Fibroblast of lung (primary cell): ENCODE measurements at regions not wholly inside any gene's neighbourhood (a gene's known extent, or its start where the extent isn't known, plus 50 kb on each side); places are given as distances from the start of the nearest gene placed in this dataset.
A peak's percentile ranks its signal among the peaks of the same experiment; 100 is the strongest.

Experiments used
- DNase-seq, 2 donors: peaks; one replicate each; pipeline versions ENCODE4 v3.0.0 to v3.0.0-alpha.2; 2010; ENCODE audit warnings: low read depth in 2 of 2
- H2AFZ ChIP-seq: 2 replicates; pipeline ENCODE4 v1.5.1; 2012; ENCODE audit warnings: low read length, control low read depth, inconsistent platforms
- H3K27ac ChIP-seq: 2 replicates; pipeline ENCODE4 v1.5.1; 2011; ENCODE audit warnings: low read length, control low read depth; ENCODE audit not compliant: insufficient read depth
- H3K27me3 ChIP-seq: 2 replicates; pipeline ENCODE4 v1.5.1; 2011; ENCODE audit warnings: mild to moderate bottlenecking, low read length; ENCODE audit not compliant: control insufficient read depth, insufficient read depth
- H3K36me3 ChIP-seq: 2 replicates; pipeline ENCODE4 v1.5.1; 2011; ENCODE audit warnings: low read length; ENCODE audit not compliant: control insufficient read depth, insufficient read depth
- H3K4me1 ChIP-seq: 2 replicates; pipeline ENCODE4 v1.5.1; 2011; ENCODE audit warnings: low read length; ENCODE audit not compliant: control insufficient read depth, insufficient read depth; ENCODE audit errors: extremely low read depth
- H3K4me2 ChIP-seq: 2 replicates; pipeline ENCODE4 v1.5.1; 2011; ENCODE audit warnings: low read length, control low read depth; ENCODE audit not compliant: insufficient read depth; ENCODE audit errors: extremely low read depth
- H3K4me3 ChIP-seq, 4 experiments: fragments of 200-600 bp in 1 of 4; sonication (generic) in 1 of 4; replicated peaks in 1 of 4; 2 replicates each; pipeline ENCODE4 v1.5.1; 2011 to 2016; ENCODE audit warnings: low read length in 4 of 4, low read depth in 3 of 4, mild to moderate bottlenecking in 3 of 4, control low read depth in 2 of 4, inconsistent platforms in 1 of 4, mixed read lengths in 1 of 4; ENCODE audit not compliant: insufficient read depth in 1 of 4; ENCODE audit errors: control extremely low read depth in 1 of 4
- H3K79me2 ChIP-seq: 2 replicates; pipeline ENCODE4 v1.5.1; 2012; ENCODE audit warnings: mild to moderate bottlenecking, low read length, inconsistent platforms; ENCODE audit not compliant: control insufficient read depth, insufficient read depth
- H3K9ac ChIP-seq: 2 replicates; pipeline ENCODE4 v1.5.1; 2011; ENCODE audit warnings: mild to moderate bottlenecking, low read length, control low read depth; ENCODE audit not compliant: insufficient read depth
- H3K9me3 ChIP-seq: 2 replicates; pipeline ENCODE4 v1.5.1; 2012; ENCODE audit warnings: low read depth, low read length; ENCODE audit not compliant: control insufficient read depth, insufficient read depth
- H4K20me1 ChIP-seq: 2 replicates; pipeline ENCODE4 v1.5.1; 2011; ENCODE audit warnings: low read length; ENCODE audit not compliant: control insufficient read depth, insufficient read depth; ENCODE audit errors: extremely low read depth
- EZH2 ChIP-seq: IDR thresholded peaks from 2 replicates; pipeline ENCODE4 v1.5.1; 2012; ENCODE audit warnings: low read length, control low read depth, mild to moderate bottlenecking; ENCODE audit errors: missing control alignments
- TF ChIP-seq, protein P1 (sequence below), 2 donors: IDR thresholded peaks in 1 of 2; conservative IDR thresholded peaks in 1 of 2; 1 replicate in 1 of 2; 2 replicates in 1 of 2; pipeline ENCODE4 v1.5.1; 2011 to 2012; ENCODE audit warnings: low read length in 2 of 2, control low read depth in 1 of 2, inconsistent platforms in 1 of 2, low read depth in 1 of 2, mild to moderate bottlenecking in 1 of 2

DNA sequence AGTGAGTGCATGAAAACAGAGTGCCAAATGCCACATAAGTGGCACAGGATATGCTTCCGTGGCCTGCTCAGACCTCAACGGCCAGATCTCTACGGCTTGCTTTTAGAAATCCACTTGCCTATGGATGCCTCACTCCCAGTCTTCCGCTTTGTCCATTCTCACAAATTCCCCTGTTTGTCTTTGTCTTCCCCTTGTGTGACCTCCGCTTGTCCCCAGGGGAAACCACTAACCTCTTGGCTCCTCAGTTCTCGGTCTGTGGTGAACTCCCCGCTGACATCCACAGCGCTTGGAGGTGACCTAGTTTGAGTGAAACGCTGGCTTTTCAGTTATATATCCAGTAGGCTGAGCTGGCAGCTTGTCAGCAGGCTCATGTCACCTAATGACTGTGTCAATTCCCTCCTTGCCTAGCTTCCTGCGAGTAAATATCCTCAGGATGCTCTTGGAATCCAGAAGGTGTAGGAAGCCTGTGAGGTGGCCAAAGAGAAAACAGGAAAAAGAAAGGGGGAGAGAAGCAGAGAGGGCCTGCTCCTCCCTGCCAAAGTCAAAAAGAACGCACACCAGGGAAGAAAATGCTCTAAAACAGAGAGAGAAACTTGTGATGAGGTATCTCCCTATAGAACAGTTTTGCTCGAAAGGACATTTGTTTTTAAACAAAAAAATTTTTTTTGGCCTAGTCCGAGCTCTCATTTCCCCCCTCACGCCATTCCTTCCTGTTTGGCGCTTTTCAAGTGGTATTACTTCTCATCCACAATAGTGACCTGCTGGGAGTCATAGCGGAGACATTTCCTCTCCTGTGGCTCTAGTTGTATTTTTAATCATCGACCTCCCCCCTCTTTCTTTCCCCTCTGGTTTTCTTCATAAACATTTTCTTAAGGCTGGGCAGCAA is 101.6 kb upstream of the SPRY4 start:
- peak overlapping the region; percentile 70 for H3K27ac ChIP-seq
- no peaks in the 10 kb centered on the region for H3K27me3 ChIP-seq
- TF ChIP-seq EZH2: no peak
- TF ChIP-seq, protein P1, sequence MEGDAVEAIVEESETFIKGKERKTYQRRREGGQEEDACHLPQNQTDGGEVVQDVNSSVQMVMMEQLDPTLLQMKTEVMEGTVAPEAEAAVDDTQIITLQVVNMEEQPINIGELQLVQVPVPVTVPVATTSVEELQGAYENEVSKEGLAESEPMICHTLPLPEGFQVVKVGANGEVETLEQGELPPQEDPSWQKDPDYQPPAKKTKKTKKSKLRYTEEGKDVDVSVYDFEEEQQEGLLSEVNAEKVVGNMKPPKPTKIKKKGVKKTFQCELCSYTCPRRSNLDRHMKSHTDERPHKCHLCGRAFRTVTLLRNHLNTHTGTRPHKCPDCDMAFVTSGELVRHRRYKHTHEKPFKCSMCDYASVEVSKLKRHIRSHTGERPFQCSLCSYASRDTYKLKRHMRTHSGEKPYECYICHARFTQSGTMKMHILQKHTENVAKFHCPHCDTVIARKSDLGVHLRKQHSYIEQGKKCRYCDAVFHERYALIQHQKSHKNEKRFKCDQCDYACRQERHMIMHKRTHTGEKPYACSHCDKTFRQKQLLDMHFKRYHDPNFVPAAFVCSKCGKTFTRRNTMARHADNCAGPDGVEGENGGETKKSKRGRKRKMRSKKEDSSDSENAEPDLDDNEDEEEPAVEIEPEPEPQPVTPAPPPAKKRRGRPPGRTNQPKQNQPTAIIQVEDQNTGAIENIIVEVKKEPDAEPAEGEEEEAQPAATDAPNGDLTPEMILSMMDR (conservative IDR thresholded peaks at IDR 0.05 in 1 of 2, IDR thresholded peaks at IDR 0.05 in 1 of 2; ENCODE audit: low read depth in 1 of 2, low read length in 2 of 2): no peak
- H2AFZ ChIP-seq: peak overlapping the region; percentile 11
- H3K4me2 ChIP-seq: peak overlapping the region; percentile 2
- no peak overlapping the region for H3K9ac ChIP-seq
- peak; percentile 40 to 75 for DNase-seq
- no peaks in the 10 kb centered on the region for H3K79me2 ChIP-seq
- no peak overlapping the region for H3K4me3 ChIP-seq
- no peaks in the 10 kb centered on the region for H4K20me1 ChIP-seq
- no peaks in the 10 kb centered on the region for H3K9me3 ChIP-seq
- H3K4me1 ChIP-seq: peaks cover 21% of the 10 kb centered on the region
- no peaks in the 10 kb centered on the region for H3K36me3 ChIP-seq

DNA sequence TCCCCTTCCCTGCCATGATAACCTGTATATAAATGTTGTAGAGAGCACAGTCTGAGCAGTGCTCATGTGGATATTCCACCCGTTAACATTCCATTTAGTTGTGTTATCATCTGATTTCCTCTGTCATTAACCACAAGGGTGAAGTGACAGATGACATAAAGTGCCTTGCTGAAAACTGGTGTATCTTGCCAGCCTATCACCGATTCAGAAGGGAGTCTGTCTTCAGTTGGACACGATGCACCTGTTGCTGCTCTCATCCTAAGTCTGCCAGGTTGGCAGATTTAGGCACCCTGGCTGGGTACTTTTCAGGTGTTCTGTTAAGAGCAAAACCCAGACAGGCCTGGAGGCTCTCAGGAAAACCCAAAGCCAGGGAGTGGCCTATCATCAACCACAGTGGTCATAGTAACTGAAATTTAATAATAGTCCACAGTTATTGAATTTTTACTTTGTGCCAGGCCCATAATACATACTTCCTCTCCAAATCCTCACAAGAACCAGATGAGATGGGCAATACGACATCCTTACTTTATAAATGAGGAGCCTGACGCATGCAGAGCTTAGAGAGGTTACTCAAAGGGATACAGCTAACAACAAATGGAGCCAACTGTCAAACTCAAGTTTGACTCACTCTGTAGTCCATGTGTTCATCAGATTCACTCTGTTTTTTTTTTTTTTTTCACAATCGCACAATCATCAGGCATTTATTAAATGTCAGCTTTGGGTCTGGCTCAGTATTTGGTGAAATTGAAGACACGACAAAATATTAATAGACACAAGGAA is 100.7 kb upstream of the SPRY4 start:
- H4K20me1 ChIP-seq: no peaks in the 10 kb centered on the region
- H3K4me2 ChIP-seq: peak overlapping the region; percentile 23
- peak; percentile 73 to 79 for DNase-seq

DNA sequence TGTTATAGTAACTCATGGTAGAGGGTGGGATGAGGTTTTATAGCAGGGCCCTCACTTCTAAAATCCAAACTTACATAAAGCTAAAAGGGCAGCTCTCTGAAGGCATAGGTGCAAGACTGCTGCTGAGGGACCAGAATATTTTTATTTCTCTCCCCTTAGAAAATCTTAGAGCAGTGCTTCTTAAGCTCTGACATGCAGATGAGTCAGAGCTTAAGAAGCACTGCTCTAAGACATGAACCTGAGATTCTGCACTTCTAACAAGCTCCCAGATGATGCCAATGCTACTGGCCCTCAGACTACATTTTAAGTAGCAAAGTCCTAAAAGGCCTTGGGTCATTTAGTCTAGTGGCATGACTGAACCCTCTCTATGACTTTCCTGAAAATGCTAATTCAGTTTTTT is 97.6 kb upstream of the SPRY4 start:
- no peaks in the 10 kb centered on the region for H3K36me3 ChIP-seq
- H3K4me2 ChIP-seq: peak overlapping the region; percentile 36
- DNase-seq: peak; percentile 56 to 80
- H3K27me3 ChIP-seq: no peaks in the 10 kb centered on the region
- no peaks in the 10 kb centered on the region for H3K79me2 ChIP-seq
- H3K9me3 ChIP-seq: no peaks in the 10 kb centered on the region
- peaks cover 21% of the 10 kb centered on the region for H3K4me1 ChIP-seq
- no peak overlapping the region for H3K27ac ChIP-seq
- H4K20me1 ChIP-seq: no peaks in the 10 kb centered on the region
- H3K9ac ChIP-seq: no peak overlapping the region
- TF ChIP-seq EZH2: no peak
- TF ChIP-seq, protein P1 (conservative IDR thresholded peaks at IDR 0.05 in 1 of 2, IDR thresholded peaks at IDR 0.05 in 1 of 2; ENCODE audit: low read depth in 1 of 2, low read length in 2 of 2): no peak
- H2AFZ ChIP-seq: no peak overlapping the region
- H3K4me3 ChIP-seq: no peak overlapping the region

More for the DNA sequence above, 100.7 kb upstream of the SPRY4 start:
- no peaks in the 10 kb centered on the region for H3K27me3 ChIP-seq
- TF ChIP-seq, protein P1 (conservative IDR thresholded peaks at IDR 0.05 in 1 of 2, IDR thresholded peaks at IDR 0.05 in 1 of 2; ENCODE audit: low read depth in 1 of 2, low read length in 2 of 2): no peak
- TF ChIP-seq EZH2: no peak
- H3K27ac ChIP-seq: peak overlapping the region; percentile 70
- peaks cover 21% of the 10 kb centered on the region for H3K4me1 ChIP-seq
- no peaks in the 10 kb centered on the region for H3K79me2 ChIP-seq
- H3K4me3 ChIP-seq: no peak overlapping the region
- H3K36me3 ChIP-seq: no peaks in the 10 kb centered on the region
- H2AFZ ChIP-seq: no peak overlapping the region
- H3K9me3 ChIP-seq: no peaks in the 10 kb centered on the region
- H3K9ac ChIP-seq: no peak overlapping the region
